Endodermal cell (in vitro differentiated cells): ENCODE measurements at regions not wholly inside any gene's neighbourhood (a gene's known extent, or its start where the extent isn't known, plus 50 kb on each side); places are given as distances from the start of the nearest gene placed in this dataset.

Experiments
- DNase-seq: peaks from one replicate; pipeline ENCODE4 v3.0.0-alpha.2; 2017
- H3K27ac ChIP-seq: 2 replicates; pipeline ENCODE4 v1.5.1; 2013; ENCODE audit warnings: mild to moderate bottlenecking, low read depth, low read length, moderate library complexity
- H3K27me3 ChIP-seq: 2 replicates; pipeline ENCODE4 v1.6.1; 2013; ENCODE audit warnings: mild to moderate bottlenecking, low read length, moderate library complexity; ENCODE audit not compliant: insufficient read depth, control insufficient read depth, poor library complexity, severe bottlenecking
- H3K36me3 ChIP-seq: 2 replicates; pipeline ENCODE4 v1.7.0; 2013; ENCODE audit warnings: mild to moderate bottlenecking, low read length, moderate library complexity; ENCODE audit not compliant: control insufficient read depth, insufficient read depth
- H3K4me1 ChIP-seq: one replicate; pipeline ENCODE4 v1.7.0; 2013; ENCODE audit warnings: low read length; ENCODE audit not compliant: control insufficient read depth, insufficient read depth
- H3K4me3 ChIP-seq: 2 replicates; pipeline ENCODE4 v1.5.1; 2013; ENCODE audit warnings: mild to moderate bottlenecking, low read length, moderate library complexity
- H3K9ac ChIP-seq: 2 replicates; pipeline ENCODE4 v1.6.1; 2013; ENCODE audit warnings: mild to moderate bottlenecking, low read length, moderate library complexity; ENCODE audit not compliant: poor library complexity, severe bottlenecking; ENCODE audit errors: extremely low read depth
- H3K9me3 ChIP-seq: 2 replicates; pipeline ENCODE4 v1.6.1; 2013; ENCODE audit warnings: mild to moderate bottlenecking, low read length, moderate library complexity; ENCODE audit not compliant: control insufficient read depth
- H3K27ac Mint-ChIP-seq: 2 replicates; pipeline ENCODE4 v1.8.0; 2020; ENCODE audit warnings: mixed read lengths
- H3K27me3 Mint-ChIP-seq: 2 replicates; pipeline ENCODE4 v1.8.0; 2021; ENCODE audit warnings: mild to moderate bottlenecking, mixed read lengths; ENCODE audit not compliant: insufficient read depth
- H3K36me3 Mint-ChIP-seq: 2 replicates; pipeline ENCODE4 v1.8.0; 2020; ENCODE audit warnings: low read depth, mixed read lengths
- H3K4me1 Mint-ChIP-seq: 2 replicates; pipeline ENCODE4 v1.8.0; 2020; ENCODE audit warnings: mixed read lengths
- H3K4me3 Mint-ChIP-seq: 2 replicates; pipeline ENCODE4 v1.8.0; 2020; ENCODE audit warnings: mild to moderate bottlenecking, moderate library complexity, mixed read lengths
- H3K9me3 Mint-ChIP-seq: 2 replicates; pipeline ENCODE4 v1.8.0; 2020; ENCODE audit warnings: mild to moderate bottlenecking, mixed read lengths
- CTCF ChIP-seq: fragments of 200-600 bp; sonication (generic); conservative IDR thresholded peaks from 2 replicates; pipeline ENCODE4 v1.5.0; 2021; ENCODE audit warnings: antibody characterized with exemption, mild to moderate bottlenecking
- WGBS, 2 experiments: methylation state at CpG; one replicate each; pipeline versions ENCODE4 v1.1.5 to v1.1.7; 2013; ENCODE audit warnings: missing lambda C conversion rate in 2 of 2, mixed read lengths in 1 of 2; ENCODE audit not compliant: insufficient coverage in 1 of 2, insufficient read length in 1 of 2; 5-methylcytosine and 5-hydroxymethylcytosine counted together

GRCh38 chr14:51491036-51491545 is 160.6 kb upstream of the FRMD6 start:
- H3K9ac ChIP-seq = no peak overlapping the region
- peaks cover 3% of the 10 kb centered on the region for H3K4me1 ChIP-seq
- no peaks in the 10 kb centered on the region for H3K36me3 ChIP-seq
- no peaks in the 10 kb centered on the region for H3K27me3 Mint-ChIP-seq
- no peak overlapping the region for H3K4me3 ChIP-seq
- no peak for DNase-seq
- H3K27me3 ChIP-seq = no peaks in the 10 kb centered on the region
- H3K9me3 Mint-ChIP-seq = peaks cover 8% of the 10 kb centered on the region
- H3K36me3 Mint-ChIP-seq = no peaks in the 10 kb centered on the region
- no peak for TF ChIP-seq CTCF
- WGBS, 2 experiments = 92 to 100% methylated on average over 3 of the region's 3 CpGs
- H3K4me1 Mint-ChIP-seq = no peaks in the 10 kb centered on the region
- H3K9me3 ChIP-seq = peaks cover 16% of the 10 kb centered on the region
- H3K4me3 Mint-ChIP-seq = no peak overlapping the region
- H3K27ac ChIP-seq = no peak overlapping the region
- H3K27ac Mint-ChIP-seq = no peak overlapping the region

- H3K4me3 ChIP-seq = no peak overlapping the region
- H3K4me1 ChIP-seq = peaks cover 3% of the 10 kb centered on the region
- Mint-ChIP-seq H3K4me1 (no peaks in the 10 kb centered on the region), H3K4me3 (no peak overlapping the region), H3K9me3 (peaks cover 11% of the 10 kb centered on the region), H3K36me3 (no peaks in the 10 kb centered on the region), H3K27ac (no peak overlapping the region), H3K27me3 (no peaks in the 10 kb centered on the region)
- H3K36me3 ChIP-seq = no peaks in the 10 kb centered on the region
- no peak for TF ChIP-seq CTCF
- WGBS, 2 experiments = 73 to 90% methylated on average over 2 to 3 of the region's 3 CpGs
- H3K9me3 ChIP-seq = peaks cover 19% of the 10 kb centered on the region
- no peak for DNase-seq
- no peaks in the 10 kb centered on the region for H3K27me3 ChIP-seq
- no peak overlapping the region for H3K27ac ChIP-seq
- no peak overlapping the region for H3K9ac ChIP-seq
Measured at GRCh38 chr14:51491776-51492175, 159.9 kb upstream of the FRMD6 start.

GRCh38 chr14:51495319-51495718 is 156.4 kb upstream of the FRMD6 start:
- H3K27ac ChIP-seq = no peak overlapping the region
- Mint-ChIP-seq H3K4me1 (peaks cover 7% of the 10 kb centered on the region), H3K27me3 (no peaks in the 10 kb centered on the region), H3K36me3 (no peaks in the 10 kb centered on the region), H3K9me3 (peaks cover 16% of the 10 kb centered on the region), H3K4me3 (no peak overlapping the region), H3K27ac (no peak overlapping the region)
- no peak for TF ChIP-seq CTCF
- DNase-seq = no peak
- WGBS, 2 experiments = 91 to 100% methylated on average over 1 to 2 of the region's 2 CpGs
- peaks cover 30% of the 10 kb centered on the region for H3K9me3 ChIP-seq
- H3K36me3 ChIP-seq = no peaks in the 10 kb centered on the region
- no peak overlapping the region for H3K9ac ChIP-seq
- H3K4me3 ChIP-seq = no peak overlapping the region
- H3K27me3 ChIP-seq = no peaks in the 10 kb centered on the region
- peaks cover 4% of the 10 kb centered on the region for H3K4me1 ChIP-seq
